GM23248 (cell line): ENCODE measurements at regions not wholly inside any gene's neighbourhood (a gene's known extent, or its start where the extent isn't known, plus 50 kb on each side); places are given as distances from the start of the nearest gene placed in this dataset.

Source experiments
- EZH2 ChIP-seq: fragments of 200-600 bp; sonication (generic); IDR thresholded peaks from 2 replicates; pipeline ENCODE4 v1.6.1; 2018; ENCODE audit warnings: antibody characterized with exemption, mild to moderate bottlenecking; ENCODE audit not compliant: insufficient read depth, poor library complexity, severe bottlenecking
- EZH2phosphoT487 ChIP-seq: fragments of 200-600 bp; sonication (generic); IDR thresholded peaks from 2 replicates; pipeline ENCODE4 v1.6.1; 2018; ENCODE audit warnings: antibody characterized with exemption, moderate library complexity, mild to moderate bottlenecking, low read depth; ENCODE audit not compliant: insufficient read depth

- no peak for TF ChIP-seq EZH2
- no peak for TF ChIP-seq EZH2phosphoT487
These were observed 74.7 kb upstream of the KCNJ3 start for GRCh38 chr2:154623819-154624218.
